ENCODE measurements at regions not wholly inside any gene's neighbourhood (a gene's known extent, or its start where the extent isn't known, plus 50 kb on each side); places are given as distances from the start of the nearest gene placed in this dataset.

GRCh38 chr22:22810018-22810427, 77.6 kb upstream of the IGLL5 start:
- H3K4me3 ChIP-seq (ENCODE audit: insufficient read depth, low read depth, low read length), result no peak overlapping the region
- H3K4me1 ChIP-seq (ENCODE audit: control insufficient read depth, insufficient read depth, low read length), result no peaks in the 10 kb centered on the region
- 72 to 75% methylated on average over 5 of the region's 5 CpGs for WGBS, 2 experiments
- no peak overlapping the region for H3K27ac ChIP-seq (ENCODE audit: insufficient read depth, low read depth, low read length, poor library complexity, severe bottlenecking)
- H3K9me3 ChIP-seq (ENCODE audit: control insufficient read depth, low read length), result no peaks in the 10 kb centered on the region
- H3K36me3 ChIP-seq (ENCODE audit: control insufficient read depth, insufficient read depth, low read length), result no peaks in the 10 kb centered on the region
- H3K27me3 ChIP-seq (ENCODE audit: control insufficient read depth, insufficient read depth, low read length, poor library complexity, severe bottlenecking), result peaks cover 26% of the 10 kb centered on the region

- Histone ChIP-seq H3K4me3 (ENCODE audit: insufficient read depth, low read depth, low read length) (no peak overlapping the region), H3K4me1 (ENCODE audit: control insufficient read depth, insufficient read depth, low read length) (no peaks in the 10 kb centered on the region), H3K27me3 (ENCODE audit: control insufficient read depth, insufficient read depth, low read length, poor library complexity, severe bottlenecking) (peaks cover 26% of the 10 kb centered on the region), H3K9me3 (ENCODE audit: control insufficient read depth, low read length) (no peaks in the 10 kb centered on the region), H3K36me3 (ENCODE audit: control insufficient read depth, insufficient read depth, low read length) (no peaks in the 10 kb centered on the region), H3K27ac (ENCODE audit: insufficient read depth, low read depth, low read length, poor library complexity, severe bottlenecking) (no peak overlapping the region)
- 74% methylated on average over 8 of the region's 8 CpGs for WGBS, 2 experiments
Measured at GRCh38 chr22:22810471-22810870, 77.1 kb upstream of the IGLL5 start.

GRCh38 chr22:22811016-22812009, 76.3 kb upstream of the IGLL5 start:
- H3K27me3 ChIP-seq (ENCODE audit: control insufficient read depth, insufficient read depth, low read length, poor library complexity, severe bottlenecking), result peaks cover 22% of the 10 kb centered on the region
- H3K4me1 ChIP-seq (ENCODE audit: control insufficient read depth, insufficient read depth, low read length), result no peaks in the 10 kb centered on the region
- H3K27ac ChIP-seq (ENCODE audit: insufficient read depth, low read depth, low read length, poor library complexity, severe bottlenecking), result no peak overlapping the region
- H3K9me3 ChIP-seq (ENCODE audit: control insufficient read depth, low read length), result no peaks in the 10 kb centered on the region
- no peak overlapping the region for H3K4me3 ChIP-seq (ENCODE audit: insufficient read depth, low read depth, low read length)
- H3K36me3 ChIP-seq (ENCODE audit: control insufficient read depth, insufficient read depth, low read length), result no peaks in the 10 kb centered on the region
- 87 to 92% methylated on average over 7 to 8 of the region's 8 CpGs for WGBS, 2 experiments

GRCh38 chr22:22812031-22812905, 75.3 kb upstream of the IGLL5 start:
- H3K27me3 ChIP-seq (ENCODE audit: control insufficient read depth, insufficient read depth, low read length, poor library complexity, severe bottlenecking), result peaks cover 14% of the 10 kb centered on the region

GRCh38 chr22:22813126-22814075, 74.2 kb upstream of the IGLL5 start:
- H3K4me1 ChIP-seq (ENCODE audit: control insufficient read depth, insufficient read depth, low read length), result no peaks in the 10 kb centered on the region
- 84 to 88% methylated on average over 3 of the region's 3 CpGs for WGBS, 2 experiments

More at GRCh38 chr22:22812031-22812905, 75.3 kb upstream of the IGLL5 start:
- H3K36me3 ChIP-seq (ENCODE audit: control insufficient read depth, insufficient read depth, low read length), result no peaks in the 10 kb centered on the region
- H3K27ac ChIP-seq (ENCODE audit: insufficient read depth, low read depth, low read length, poor library complexity, severe bottlenecking), result no peak overlapping the region
- WGBS, 2 experiments, result 89% methylated on average over 10 of the region's 10 CpGs
- no peaks in the 10 kb centered on the region for H3K4me1 ChIP-seq (ENCODE audit: control insufficient read depth, insufficient read depth, low read length)
- no peaks in the 10 kb centered on the region for H3K9me3 ChIP-seq (ENCODE audit: control insufficient read depth, low read length)
- no peak overlapping the region for H3K4me3 ChIP-seq (ENCODE audit: insufficient read depth, low read depth, low read length)

GRCh38 chr22:22814666-22815396, 72.8 kb upstream of the IGLL5 start:
- H3K27me3 ChIP-seq (ENCODE audit: control insufficient read depth, insufficient read depth, low read length, poor library complexity, severe bottlenecking), result no peaks in the 10 kb centered on the region
- H3K4me1 ChIP-seq (ENCODE audit: control insufficient read depth, insufficient read depth, low read length), result no peaks in the 10 kb centered on the region
- H3K36me3 ChIP-seq (ENCODE audit: control insufficient read depth, insufficient read depth, low read length), result no peaks in the 10 kb centered on the region
- H3K4me3 ChIP-seq (ENCODE audit: insufficient read depth, low read depth, low read length), result no peak overlapping the region
- H3K9me3 ChIP-seq (ENCODE audit: control insufficient read depth, low read length), result no peaks in the 10 kb centered on the region
- no peak overlapping the region for H3K27ac ChIP-seq (ENCODE audit: insufficient read depth, low read depth, low read length, poor library complexity, severe bottlenecking)
- WGBS, 2 experiments, result 91 to 93% methylated on average over 14 of the region's 14 CpGs

More at GRCh38 chr22:22813126-22814075, 74.2 kb upstream of the IGLL5 start:
- Histone ChIP-seq H3K27ac (ENCODE audit: insufficient read depth, low read depth, low read length, poor library complexity, severe bottlenecking) (no peak overlapping the region), H3K36me3 (ENCODE audit: control insufficient read depth, insufficient read depth, low read length) (no peaks in the 10 kb centered on the region), H3K4me3 (ENCODE audit: insufficient read depth, low read depth, low read length) (no peak overlapping the region), H3K9me3 (ENCODE audit: control insufficient read depth, low read length) (no peaks in the 10 kb centered on the region), H3K27me3 (ENCODE audit: control insufficient read depth, insufficient read depth, low read length, poor library complexity, severe bottlenecking) (peaks cover 8% of the 10 kb centered on the region)

- Histone ChIP-seq H3K27ac (ENCODE audit: insufficient read depth, low read depth, low read length, poor library complexity, severe bottlenecking) (no peak overlapping the region), H3K4me1 (ENCODE audit: control insufficient read depth, insufficient read depth, low read length) (no peaks in the 10 kb centered on the region), H3K36me3 (ENCODE audit: control insufficient read depth, insufficient read depth, low read length) (no peaks in the 10 kb centered on the region), H3K4me3 (ENCODE audit: insufficient read depth, low read depth, low read length) (no peak overlapping the region), H3K9me3 (ENCODE audit: control insufficient read depth, low read length) (no peaks in the 10 kb centered on the region), H3K27me3 (ENCODE audit: control insufficient read depth, insufficient read depth, low read length, poor library complexity, severe bottlenecking) (no peaks in the 10 kb centered on the region)
- 87 to 92% methylated on average over 5 of the region's 5 CpGs for WGBS, 2 experiments
Measured at GRCh38 chr22:22815397-22816170, 72.0 kb upstream of the IGLL5 start.

GRCh38 chr22:22816171-22816514, 71.5 kb upstream of the IGLL5 start:
- H3K27ac ChIP-seq (ENCODE audit: insufficient read depth, low read depth, low read length, poor library complexity, severe bottlenecking), result no peak overlapping the region
- no peak overlapping the region for H3K4me3 ChIP-seq (ENCODE audit: insufficient read depth, low read depth, low read length)
- WGBS, 2 experiments, result 95 to 96% methylated on average over 5 to 6 of the region's 6 CpGs
- no peaks in the 10 kb centered on the region for H3K36me3 ChIP-seq (ENCODE audit: control insufficient read depth, insufficient read depth, low read length)
- no peaks in the 10 kb centered on the region for H3K9me3 ChIP-seq (ENCODE audit: control insufficient read depth, low read length)
- no peaks in the 10 kb centered on the region for H3K27me3 ChIP-seq (ENCODE audit: control insufficient read depth, insufficient read depth, low read length, poor library complexity, severe bottlenecking)
- no peaks in the 10 kb centered on the region for H3K4me1 ChIP-seq (ENCODE audit: control insufficient read depth, insufficient read depth, low read length)
